ENCODE measurements at regions not wholly inside any gene's neighbourhood (a gene's known extent, or its start where the extent isn't known, plus 50 kb on each side); places are given as distances from the start of the nearest gene placed in this dataset.

DNA sequence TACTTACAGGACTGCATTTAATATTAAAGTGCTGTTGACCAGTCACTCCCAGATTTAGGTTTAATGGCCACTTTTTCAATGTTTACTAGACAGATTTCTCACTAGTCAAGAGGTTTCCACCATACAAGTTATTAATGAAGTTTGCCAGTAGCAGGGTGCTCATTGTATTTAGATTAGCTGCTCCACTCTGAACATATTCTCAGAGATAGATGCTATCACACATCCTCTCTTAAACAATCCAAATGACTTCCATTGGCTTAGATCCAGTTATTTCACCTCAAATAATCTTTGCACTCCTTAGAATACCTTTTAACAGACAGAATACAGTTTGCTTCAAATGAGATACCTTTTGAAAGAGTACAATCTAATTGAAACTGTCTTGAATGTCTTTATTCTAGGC lies 276.1 kb downstream of the HDGFL1 start (continued):
- TF ChIP-seq, protein P1, sequence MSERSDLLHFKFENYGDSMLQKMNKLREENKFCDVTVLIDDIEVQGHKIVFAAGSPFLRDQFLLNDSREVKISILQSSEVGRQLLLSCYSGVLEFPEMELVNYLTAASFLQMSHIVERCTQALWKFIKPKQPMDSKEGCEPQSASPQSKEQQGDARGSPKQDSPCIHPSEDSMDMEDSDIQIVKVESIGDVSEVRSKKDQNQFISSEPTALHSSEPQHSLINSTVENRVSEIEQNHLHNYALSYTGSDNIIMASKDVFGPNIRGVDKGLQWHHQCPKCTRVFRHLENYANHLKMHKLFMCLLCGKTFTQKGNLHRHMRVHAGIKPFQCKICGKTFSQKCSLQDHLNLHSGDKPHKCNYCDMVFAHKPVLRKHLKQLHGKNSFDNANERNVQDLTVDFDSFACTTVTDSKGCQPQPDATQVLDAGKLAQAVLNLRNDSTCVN (CRISPR knock-in tag; IDR thresholded peaks at IDR 0.05; ENCODE audit: borderline replicate concordance), result no peak

DNA sequence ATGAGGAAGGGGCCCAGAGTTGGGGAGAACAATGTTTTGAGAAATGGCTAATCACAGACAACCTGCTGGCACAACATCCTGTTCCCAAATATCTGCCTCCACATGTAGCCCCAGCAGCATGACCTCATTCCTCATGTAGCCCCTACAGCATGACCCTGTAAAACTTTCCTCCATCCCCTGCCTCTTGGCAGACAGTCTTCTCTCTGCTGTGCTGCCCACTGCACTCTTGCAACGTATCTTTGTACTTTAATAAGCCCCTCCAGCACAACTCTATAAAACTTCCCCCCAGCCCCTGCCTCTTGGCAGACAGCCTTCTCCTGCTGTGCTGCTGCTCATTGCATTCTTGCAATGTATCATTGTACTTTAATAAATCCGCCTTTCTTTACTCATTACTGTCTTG lies 278.8 kb downstream of the HDGFL1 start:
- Histone ChIP-seq H3K9ac (ENCODE audit: insufficient read depth, low read depth, low read length) (no peak overlapping the region), H3K4me1 (ENCODE audit: insufficient read depth, low read length) (no peaks in the 10 kb centered on the region), H3K36me3 (replicated peaks in 1 of 2; ENCODE audit: control insufficient read depth in 1 of 2, insufficient read depth in 2 of 2, low read length in 2 of 2) (no peaks in the 10 kb centered on the region), H3K4me2 (ENCODE audit: low read depth, low read length) (no peak overlapping the region), H2AFZ (ENCODE audit: low read length) (no peak overlapping the region), H4K20me1 (ENCODE audit: insufficient read depth, low read length) (no peaks in the 10 kb centered on the region), H3K9me3 (ENCODE audit: low read length) (peaks cover 79% of the 10 kb centered on the region), H3K79me2 (ENCODE audit: insufficient read depth, low read length) (no peaks in the 10 kb centered on the region), H3K27me3 (ENCODE audit: control insufficient read depth in 1 of 2, insufficient read depth in 2 of 2, low read length in 2 of 2) (no peaks in the 10 kb centered on the region), H3K27ac (ENCODE audit: extremely low read length, insufficient read depth, low read length) (no peak overlapping the region), H3K4me3 (replicated peaks in 1 of 3; ENCODE audit: insufficient read depth in 1 of 3, low read depth in 2 of 3, low read length in 3 of 3) (no peak overlapping the region)
- CTCF ChIA-PET (ENCODE audit: low intra/inter-chr PET ratio, low total read pairs), result no interaction called here
- FAIRE-seq (no peak), ATAC-seq (no peak), DNase-seq (ENCODE audit: low spot score) (no peak)
- WGBS (ENCODE audit: low lambda C conversion rate), result 0% methylated on average over 2 of the region's 2 CpGs
- in situ Hi-C loops (cut with HindIII; ENCODE audit: extremely low pct_ligation_motif_present, low pct_unique_long_range_greater_than_20kb), result no loop called here
- BruUV-seq (replicated peaks), result no TSS peak
- intact Hi-C loops (cut with micrococcal nuclease; ENCODE audit: unreplicated experiment), result no loop called here
- TF ChIP-seq AGO1 (IDR thresholded peaks at IDR 0.05; ENCODE audit: low read depth, low read length, poor library complexity, severe bottlenecking) (no peak), FOXA3 (CRISPR knock-in tag; IDR thresholded peaks at IDR 0.05) (no peak), CREB1 (IDR thresholded peaks at IDR 0.05) (no peak), CREB1 (CRISPR knock-in tag; IDR thresholded peaks at IDR 0.05) (no peak), TAF15 (IDR thresholded peaks at IDR 0.05; ENCODE audit: low read depth, low read length, poor library complexity, severe bottlenecking) (no peak), ASH2L (IDR thresholded peaks at IDR 0.05; ENCODE audit: insufficient read length, low read depth, low read length) (no peak), NCOA1 (CRISPR knock-in tag; IDR thresholded peaks at IDR 0.05) (no peak), KDM6A (CRISPR knock-in tag; IDR thresholded peaks at IDR 0.05; ENCODE audit: low read depth) (no peak), ZNF674 (CRISPR knock-in tag; IDR thresholded peaks at IDR 0.05; ENCODE audit: low read depth) (no peak), ATAD3A (CRISPR knock-in tag; IDR thresholded peaks at IDR 0.05) (no peak)
- TF ChIP-seq, protein P2, sequence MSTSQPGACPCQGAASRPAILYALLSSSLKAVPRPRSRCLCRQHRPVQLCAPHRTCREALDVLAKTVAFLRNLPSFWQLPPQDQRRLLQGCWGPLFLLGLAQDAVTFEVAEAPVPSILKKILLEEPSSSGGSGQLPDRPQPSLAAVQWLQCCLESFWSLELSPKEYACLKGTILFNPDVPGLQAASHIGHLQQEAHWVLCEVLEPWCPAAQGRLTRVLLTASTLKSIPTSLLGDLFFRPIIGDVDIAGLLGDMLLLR (CRISPR knock-in tag; IDR thresholded peaks at IDR 0.05), result no peak
- TF ChIP-seq, protein P3, sequence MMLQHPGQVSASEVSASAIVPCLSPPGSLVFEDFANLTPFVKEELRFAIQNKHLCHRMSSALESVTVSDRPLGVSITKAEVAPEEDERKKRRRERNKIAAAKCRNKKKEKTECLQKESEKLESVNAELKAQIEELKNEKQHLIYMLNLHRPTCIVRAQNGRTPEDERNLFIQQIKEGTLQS (CRISPR knock-in tag; IDR thresholded peaks at IDR 0.05), result no peak
- TF ChIP-seq, protein P4, sequence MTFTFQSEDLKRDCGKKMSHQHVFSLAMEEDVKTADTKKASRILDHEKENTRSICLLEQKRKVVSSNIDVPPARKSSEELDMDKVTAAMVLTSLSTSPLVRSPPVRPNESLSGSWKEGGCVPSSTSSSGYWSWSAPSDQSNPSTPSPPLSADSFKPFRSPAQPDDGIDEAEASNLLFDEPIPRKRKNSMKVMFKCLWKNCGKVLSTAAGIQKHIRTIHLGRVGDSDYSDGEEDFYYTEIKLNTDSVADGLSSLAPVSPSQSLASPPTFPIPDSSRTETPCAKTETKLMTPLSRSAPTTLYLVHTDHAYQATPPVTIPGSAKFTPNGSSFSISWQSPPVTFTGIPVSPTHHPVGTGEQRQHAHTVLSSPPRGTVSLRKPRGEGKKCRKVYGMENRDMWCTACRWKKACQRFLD (CRISPR knock-in tag; IDR thresholded peaks at IDR 0.05; ENCODE audit: borderline replicate concordance), result no peak
- POLR2A ChIA-PET, result no interaction called here

All from HepG2 (cell line).